OCI-LY3 (cell line): ENCODE measurements at regions not wholly inside any gene's neighbourhood (a gene's known extent, or its start where the extent isn't known, plus 50 kb on each side); places are given as distances from the start of the nearest gene placed in this dataset.

ENCODE experiments used
- H2AFZ ChIP-seq: fragments of 200-600, 300-600 bp; shearing (Covaris generic); 2 replicates; pipeline ENCODE4 v1.6.0; 2014; ENCODE audit warnings: antibody characterized with exemption, low read depth, low read length
- H3K27ac ChIP-seq: fragments of 200-600, 300-600 bp; sonication (generic); 2 replicates; pipeline ENCODE4 v1.5.1; 2014; ENCODE audit warnings: mild to moderate bottlenecking, low read length, moderate library complexity, mixed read lengths
- H3K27me3 ChIP-seq: fragments of 200-600, 300-600 bp; sonication (generic); 2 replicates; pipeline ENCODE4 v1.6.1; 2014; ENCODE audit warnings: low read depth, low read length, mixed read lengths
- H3K36me3 ChIP-seq: fragments of 200-600, 300-600 bp; sonication (generic); replicated peaks from 2 replicates; pipeline ENCODE3; 2014; ENCODE audit warnings: low read depth, low read length, mixed read lengths
- H3K4me1 ChIP-seq: fragments of 300-600, 200-600 bp; sonication (generic); 2 replicates; pipeline ENCODE4 v1.6.1; 2014; ENCODE audit warnings: low read length, mixed read lengths
- H3K4me2 ChIP-seq: fragments of 200-600, 300-600 bp; sonication (generic); 2 replicates; pipeline ENCODE4 v1.6.1; 2014; ENCODE audit warnings: low read length, mixed read lengths
- H3K4me3 ChIP-seq: fragments of 300-600, 200-600 bp; sonication (generic); 2 replicates; pipeline ENCODE4 v1.5.1; 2014; ENCODE audit warnings: antibody characterized with exemption, mild to moderate bottlenecking, low read length, moderate library complexity
- H3K79me2 ChIP-seq: fragments of 300-600, 200-600 bp; shearing (Covaris generic); 2 replicates; pipeline ENCODE4 v1.6.1; 2014; ENCODE audit warnings: mild to moderate bottlenecking, low read length, mixed read lengths
- H3K9ac ChIP-seq: fragments of 300-600, 200-600 bp; shearing (Covaris generic); 2 replicates; pipeline ENCODE4 v1.6.0; 2014; ENCODE audit warnings: mild to moderate bottlenecking, low read length, moderate library complexity
- H3K9me3 ChIP-seq: fragments of 200-600, 300-600 bp; shearing (Covaris generic); 2 replicates; pipeline ENCODE4 v1.6.1; 2014; ENCODE audit warnings: low read length, mixed read lengths; ENCODE audit not compliant: insufficient read depth
- H4K20me1 ChIP-seq: fragments of 200-600, 300-600 bp; sonication (generic); 2 replicates; pipeline ENCODE4 v1.6.1; 2016; ENCODE audit warnings: low read length, mixed read lengths; ENCODE audit not compliant: insufficient read depth
- EZH2phosphoT487 ChIP-seq: fragments of 200-600 bp; shearing (Covaris generic); IDR thresholded peaks from 2 replicates; pipeline ENCODE4 v1.6.1; 2018; ENCODE audit warnings: antibody characterized with exemption, mixed run types, low read depth
- TF ChIP-seq, protein P1 (sequence below): fragments of 200-600, 300-600 bp; sonication (generic); IDR thresholded peaks from 2 replicates; pipeline ENCODE4 v1.5.1; 2014; ENCODE audit warnings: antibody characterized with exemption, low read length, low read depth

DNA sequence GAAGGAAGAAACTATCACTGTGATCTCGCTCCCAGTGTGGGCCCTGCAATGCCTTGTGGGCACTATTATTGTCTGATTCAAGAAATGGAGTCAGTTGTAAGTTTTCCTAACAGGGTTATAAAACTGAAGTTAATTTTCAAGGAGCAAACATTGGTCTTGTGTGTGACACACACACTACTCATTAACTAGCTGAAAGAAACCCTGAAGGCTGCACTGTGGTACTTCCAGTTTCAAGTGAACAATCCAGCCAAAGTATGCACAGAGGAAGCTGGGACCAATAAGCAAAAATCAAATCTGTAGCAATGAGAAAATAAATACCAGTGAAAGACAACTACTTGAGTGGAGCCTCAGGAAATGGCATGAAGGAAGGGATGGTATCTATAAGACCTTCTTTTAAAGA, 506.6 kb upstream of the POT1 start:
- Histone ChIP-seq H3K36me3 (no peaks in the 10 kb centered on the region), H4K20me1 (no peaks in the 10 kb centered on the region), H3K4me2 (no peak overlapping the region), H3K4me1 (no peaks in the 10 kb centered on the region), H3K79me2 (no peaks in the 10 kb centered on the region), H2AFZ (no peak overlapping the region), H3K27me3 (no peaks in the 10 kb centered on the region), H3K9me3 (no peaks in the 10 kb centered on the region), H3K4me3 (no peak overlapping the region), H3K27ac (no peak overlapping the region), H3K9ac (no peak overlapping the region)
- TF ChIP-seq EZH2phosphoT487, result no peak
- TF ChIP-seq, protein P1, sequence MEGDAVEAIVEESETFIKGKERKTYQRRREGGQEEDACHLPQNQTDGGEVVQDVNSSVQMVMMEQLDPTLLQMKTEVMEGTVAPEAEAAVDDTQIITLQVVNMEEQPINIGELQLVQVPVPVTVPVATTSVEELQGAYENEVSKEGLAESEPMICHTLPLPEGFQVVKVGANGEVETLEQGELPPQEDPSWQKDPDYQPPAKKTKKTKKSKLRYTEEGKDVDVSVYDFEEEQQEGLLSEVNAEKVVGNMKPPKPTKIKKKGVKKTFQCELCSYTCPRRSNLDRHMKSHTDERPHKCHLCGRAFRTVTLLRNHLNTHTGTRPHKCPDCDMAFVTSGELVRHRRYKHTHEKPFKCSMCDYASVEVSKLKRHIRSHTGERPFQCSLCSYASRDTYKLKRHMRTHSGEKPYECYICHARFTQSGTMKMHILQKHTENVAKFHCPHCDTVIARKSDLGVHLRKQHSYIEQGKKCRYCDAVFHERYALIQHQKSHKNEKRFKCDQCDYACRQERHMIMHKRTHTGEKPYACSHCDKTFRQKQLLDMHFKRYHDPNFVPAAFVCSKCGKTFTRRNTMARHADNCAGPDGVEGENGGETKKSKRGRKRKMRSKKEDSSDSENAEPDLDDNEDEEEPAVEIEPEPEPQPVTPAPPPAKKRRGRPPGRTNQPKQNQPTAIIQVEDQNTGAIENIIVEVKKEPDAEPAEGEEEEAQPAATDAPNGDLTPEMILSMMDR, result no peak

DNA sequence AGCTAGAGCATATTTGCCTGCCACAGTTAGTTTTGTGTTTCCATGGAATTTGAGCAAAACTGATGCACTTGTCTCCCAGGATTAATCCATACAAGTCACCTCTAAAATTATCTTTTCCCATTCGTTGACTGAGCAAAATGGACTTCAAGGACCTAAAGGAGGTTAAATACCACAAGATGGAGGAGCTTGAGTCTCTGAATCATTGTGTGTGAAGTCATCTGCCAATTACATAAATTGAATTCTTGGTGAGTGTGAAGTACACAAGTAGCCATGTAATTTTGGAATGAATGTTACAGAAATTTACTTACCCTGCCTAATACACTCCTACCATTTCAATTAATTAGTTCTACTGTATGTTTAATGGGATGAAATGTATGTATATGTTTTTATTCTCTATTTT, 501.7 kb upstream of the POT1 start:
- TF ChIP-seq EZH2phosphoT487, result no peak
- TF ChIP-seq, protein P1, result no peak
- Histone ChIP-seq H3K9me3 (no peaks in the 10 kb centered on the region), H4K20me1 (no peaks in the 10 kb centered on the region)

DNA sequence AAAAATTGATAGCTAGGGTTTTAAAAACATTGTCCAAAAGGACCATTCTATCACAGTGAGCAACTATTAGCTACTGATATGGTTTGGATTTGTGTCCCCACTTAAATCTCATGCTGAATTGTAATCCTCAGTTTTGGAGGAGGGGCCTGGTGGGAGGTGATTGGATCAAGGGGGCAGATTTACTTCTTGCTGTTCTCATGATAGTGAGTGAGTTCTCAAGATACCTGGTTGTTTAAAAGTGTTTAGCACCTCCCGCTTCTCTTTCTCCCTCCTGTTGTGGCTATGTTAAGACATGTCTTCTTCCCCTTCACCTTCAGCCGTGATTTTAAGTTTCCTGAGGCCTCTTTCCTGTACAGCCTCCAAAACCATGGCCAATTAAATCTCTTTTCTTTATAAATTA, 500.4 kb upstream of the POT1 start:
- Histone ChIP-seq H3K4me2 (no peak overlapping the region), H3K9ac (no peak overlapping the region), H3K4me3 (no peak overlapping the region), H3K79me2 (no peaks in the 10 kb centered on the region), H3K9me3 (no peaks in the 10 kb centered on the region), H3K27ac (no peak overlapping the region), H3K4me1 (no peaks in the 10 kb centered on the region), H3K27me3 (no peaks in the 10 kb centered on the region), H2AFZ (no peak overlapping the region), H4K20me1 (no peaks in the 10 kb centered on the region), H3K36me3 (no peaks in the 10 kb centered on the region)
- TF ChIP-seq EZH2phosphoT487, result no peak
- TF ChIP-seq, protein P1, result no peak

More for the DNA sequence above, 501.7 kb upstream of the POT1 start:
- no peak overlapping the region for H3K9ac ChIP-seq
- no peak overlapping the region for H2AFZ ChIP-seq
- H3K27ac ChIP-seq, result no peak overlapping the region
- H3K79me2 ChIP-seq, result no peaks in the 10 kb centered on the region
- no peak overlapping the region for H3K4me3 ChIP-seq
- no peaks in the 10 kb centered on the region for H3K4me1 ChIP-seq
- no peaks in the 10 kb centered on the region for H3K36me3 ChIP-seq
- no peaks in the 10 kb centered on the region for H3K27me3 ChIP-seq
- no peak overlapping the region for H3K4me2 ChIP-seq

DNA sequence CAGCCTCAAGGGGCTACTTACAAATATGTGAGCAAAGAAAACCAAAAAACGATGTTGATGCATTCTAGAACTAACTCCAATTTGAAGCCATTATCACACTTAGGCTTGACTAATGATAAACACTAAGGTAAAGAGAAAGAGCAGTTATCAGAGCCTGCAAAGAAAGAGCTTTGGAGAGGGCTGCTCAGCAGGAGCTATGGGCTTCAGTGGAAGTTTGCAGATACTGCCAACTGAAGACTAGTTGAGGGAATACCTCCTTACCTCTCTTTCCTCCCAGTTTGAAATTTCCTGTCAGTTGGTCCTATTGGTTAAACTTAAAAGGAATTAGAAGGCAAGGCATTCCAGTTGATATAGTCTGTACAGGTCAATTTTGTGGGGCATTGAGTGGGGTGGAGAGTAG, 498.1 kb upstream of the POT1 start:
- Histone ChIP-seq H3K4me1 (no peaks in the 10 kb centered on the region), H3K27me3 (no peaks in the 10 kb centered on the region), H2AFZ (no peak overlapping the region), H3K27ac (no peak overlapping the region), H4K20me1 (no peaks in the 10 kb centered on the region), H3K79me2 (no peaks in the 10 kb centered on the region), H3K4me3 (no peak overlapping the region), H3K4me2 (no peak overlapping the region), H3K9me3 (no peaks in the 10 kb centered on the region), H3K9ac (no peak overlapping the region), H3K36me3 (no peaks in the 10 kb centered on the region)
- TF ChIP-seq, protein P1, result no peak
- TF ChIP-seq EZH2phosphoT487, result no peak
